ENCODE measurements at regions not wholly inside any gene's neighbourhood (a gene's known extent, or its start where the extent isn't known, plus 50 kb on each side); places are given as distances from the start of the nearest gene placed in this dataset.

GRCh38 chr3:154559623-154560022 lies 129.6 kb upstream of the GPR149 start:
- no peak for TF ChIP-seq CTCF (IDR thresholded peaks at IDR 0.05)
- no peak for TF ChIP-seq POLR2A (IDR thresholded peaks at IDR 0.05)
- intact Hi-C loops (cut with DNase I; ENCODE audit: low total_unique reads) = no loop called here
- 92% methylated on average over 2 of the region's 2 CpGs for WGBS, 2 donors
- no peak for DNase-seq (ENCODE audit: low spot score in 2 of 2)
- H3K4me3 ChIP-seq (ENCODE audit: low read depth, poor library complexity, severe bottlenecking) = no peak overlapping the region

- no peak overlapping the region for H3K4me3 ChIP-seq (ENCODE audit: low read depth, poor library complexity, severe bottlenecking)
- 11 to 12% methylated on average over 1 of the region's 1 CpG for WGBS, 2 donors
- TF ChIP-seq POLR2A (IDR thresholded peaks at IDR 0.05) (no peak), CTCF (IDR thresholded peaks at IDR 0.05) (no peak)
- no peak for DNase-seq (ENCODE audit: low spot score in 2 of 2)
- intact Hi-C loops (cut with DNase I; ENCODE audit: low total_unique reads) = no loop called here
Measured at GRCh38 chr3:154552338-154552737, 122.3 kb upstream of the GPR149 start.

- H3K4me3 ChIP-seq (ENCODE audit: low read depth, poor library complexity, severe bottlenecking) = no peak overlapping the region
- intact Hi-C loops (cut with DNase I; ENCODE audit: low total_unique reads) = no loop called here
- no peak for DNase-seq (ENCODE audit: low spot score in 2 of 2)
- WGBS, 2 donors = 63 to 80% methylated on average over 3 of the region's 3 CpGs
- TF ChIP-seq CTCF (IDR thresholded peaks at IDR 0.05) (no peak), POLR2A (IDR thresholded peaks at IDR 0.05) (no peak)
Measured at GRCh38 chr3:154549391-154549790, 119.4 kb upstream of the GPR149 start.

GRCh38 chr3:154548341-154548740 lies 118.4 kb upstream of the GPR149 start:
- intact Hi-C loops (cut with DNase I; ENCODE audit: low total_unique reads) = no loop called here
- no peak for DNase-seq (ENCODE audit: low spot score in 2 of 2)
- whole genome bisulfite sequencing, 2 donors = 70 to 88% methylated on average over 1 of the region's 1 CpG
- H3K4me3 ChIP-seq (ENCODE audit: low read depth, poor library complexity, severe bottlenecking) = no peak overlapping the region
- TF ChIP-seq POLR2A (IDR thresholded peaks at IDR 0.05) = no peak
- no peak for TF ChIP-seq CTCF (IDR thresholded peaks at IDR 0.05)

GRCh38 chr3:154542837-154543236 lies 112.8 kb upstream of the GPR149 start:
- 64 to 73% methylated on average over 3 of the region's 3 CpGs for WGBS, 2 donors
- H3K4me3 ChIP-seq (ENCODE audit: low read depth, poor library complexity, severe bottlenecking) = no peak overlapping the region
- TF ChIP-seq POLR2A (IDR thresholded peaks at IDR 0.05) (no peak), CTCF (IDR thresholded peaks at IDR 0.05) (no peak)
- intact Hi-C loops (cut with DNase I; ENCODE audit: low total_unique reads) = no loop called here
- no peak for DNase-seq (ENCODE audit: low spot score in 2 of 2)

GRCh38 chr3:154540950-154541604 lies 111.1 kb upstream of the GPR149 start:
- no peak for DNase-seq (ENCODE audit: low spot score in 2 of 2)
- no peak for TF ChIP-seq CTCF (IDR thresholded peaks at IDR 0.05)
- no peak for TF ChIP-seq POLR2A (IDR thresholded peaks at IDR 0.05)
- WGBS, 2 donors = 90 to 92% methylated on average over 2 of the region's 2 CpGs
- intact Hi-C loops (cut with DNase I; ENCODE audit: low total_unique reads) = no loop called here
- H3K4me3 ChIP-seq (ENCODE audit: low read depth, poor library complexity, severe bottlenecking) = no peak overlapping the region

Data from lower leg skin (tissue), 4 donors.